ENCODE measurements at regions not wholly inside any gene's neighbourhood (a gene's known extent, or its start where the extent isn't known, plus 50 kb on each side); places are given as distances from the start of the nearest gene placed in this dataset.

DNA sequence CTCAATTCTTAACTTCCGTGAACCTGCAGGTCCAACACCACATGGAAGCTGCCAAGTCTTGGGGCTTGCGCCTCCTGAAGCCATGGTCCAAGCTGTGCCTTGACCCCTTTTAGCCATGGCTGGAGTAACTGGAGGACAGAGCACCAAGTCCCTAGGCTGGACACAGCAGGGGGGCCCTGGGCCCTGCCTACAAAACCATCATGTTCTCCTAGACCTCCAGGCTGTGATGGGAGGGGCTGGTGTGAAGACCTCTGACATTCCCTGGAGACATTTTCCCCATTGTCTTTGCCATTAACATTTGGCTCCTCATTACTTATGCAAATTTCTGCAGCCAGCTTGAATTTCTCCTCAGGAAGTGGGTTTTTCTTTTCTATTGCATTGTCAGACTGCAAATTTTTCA is 570.1 kb downstream of the FSCB start:
- TF ChIP-seq, protein P1, sequence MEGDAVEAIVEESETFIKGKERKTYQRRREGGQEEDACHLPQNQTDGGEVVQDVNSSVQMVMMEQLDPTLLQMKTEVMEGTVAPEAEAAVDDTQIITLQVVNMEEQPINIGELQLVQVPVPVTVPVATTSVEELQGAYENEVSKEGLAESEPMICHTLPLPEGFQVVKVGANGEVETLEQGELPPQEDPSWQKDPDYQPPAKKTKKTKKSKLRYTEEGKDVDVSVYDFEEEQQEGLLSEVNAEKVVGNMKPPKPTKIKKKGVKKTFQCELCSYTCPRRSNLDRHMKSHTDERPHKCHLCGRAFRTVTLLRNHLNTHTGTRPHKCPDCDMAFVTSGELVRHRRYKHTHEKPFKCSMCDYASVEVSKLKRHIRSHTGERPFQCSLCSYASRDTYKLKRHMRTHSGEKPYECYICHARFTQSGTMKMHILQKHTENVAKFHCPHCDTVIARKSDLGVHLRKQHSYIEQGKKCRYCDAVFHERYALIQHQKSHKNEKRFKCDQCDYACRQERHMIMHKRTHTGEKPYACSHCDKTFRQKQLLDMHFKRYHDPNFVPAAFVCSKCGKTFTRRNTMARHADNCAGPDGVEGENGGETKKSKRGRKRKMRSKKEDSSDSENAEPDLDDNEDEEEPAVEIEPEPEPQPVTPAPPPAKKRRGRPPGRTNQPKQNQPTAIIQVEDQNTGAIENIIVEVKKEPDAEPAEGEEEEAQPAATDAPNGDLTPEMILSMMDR (conservative IDR thresholded peaks at IDR 0.05), result no peak
- TF ChIP-seq ZFX (IDR thresholded peaks at IDR 0.05), result no peak
